ENCODE measurements at regions not wholly inside any gene's neighbourhood (a gene's known extent, or its start where the extent isn't known, plus 50 kb on each side); places are given as distances from the start of the nearest gene placed in this dataset.

DNA sequence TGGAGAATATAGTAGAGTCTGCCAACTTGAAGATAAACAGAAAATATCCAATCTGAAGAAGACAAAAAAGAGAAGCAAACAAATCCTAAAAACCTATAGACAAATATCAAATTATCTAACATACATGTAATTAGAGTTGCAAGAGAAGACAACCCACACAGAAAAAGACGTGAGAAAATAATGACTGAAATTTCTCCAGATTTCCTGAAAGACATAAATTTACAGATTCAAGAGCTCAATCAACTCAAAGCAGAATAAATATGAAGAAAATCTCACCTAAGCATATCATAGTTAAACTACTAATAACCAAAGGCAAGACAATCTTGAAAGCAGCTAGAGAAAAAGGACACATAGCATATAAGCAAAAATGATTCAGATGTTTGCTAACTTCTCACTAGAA, 261.2 kb upstream of the NFIA start:
- no peak for DNase-seq (ENCODE audit: extremely low spot score, unreplicated experiment)
- Mint-ChIP-seq H3K27ac (no peak overlapping the region), H3K27me3 (no peaks in the 10 kb centered on the region), H3K4me1 (ENCODE audit: unreplicated experiment) (no peaks in the 10 kb centered on the region), H3K9me3 (peaks cover 5% of the 10 kb centered on the region), H3K4me3 (no peak overlapping the region), H3K36me3 (no peaks in the 10 kb centered on the region)
- TF ChIP-seq, protein P1, sequence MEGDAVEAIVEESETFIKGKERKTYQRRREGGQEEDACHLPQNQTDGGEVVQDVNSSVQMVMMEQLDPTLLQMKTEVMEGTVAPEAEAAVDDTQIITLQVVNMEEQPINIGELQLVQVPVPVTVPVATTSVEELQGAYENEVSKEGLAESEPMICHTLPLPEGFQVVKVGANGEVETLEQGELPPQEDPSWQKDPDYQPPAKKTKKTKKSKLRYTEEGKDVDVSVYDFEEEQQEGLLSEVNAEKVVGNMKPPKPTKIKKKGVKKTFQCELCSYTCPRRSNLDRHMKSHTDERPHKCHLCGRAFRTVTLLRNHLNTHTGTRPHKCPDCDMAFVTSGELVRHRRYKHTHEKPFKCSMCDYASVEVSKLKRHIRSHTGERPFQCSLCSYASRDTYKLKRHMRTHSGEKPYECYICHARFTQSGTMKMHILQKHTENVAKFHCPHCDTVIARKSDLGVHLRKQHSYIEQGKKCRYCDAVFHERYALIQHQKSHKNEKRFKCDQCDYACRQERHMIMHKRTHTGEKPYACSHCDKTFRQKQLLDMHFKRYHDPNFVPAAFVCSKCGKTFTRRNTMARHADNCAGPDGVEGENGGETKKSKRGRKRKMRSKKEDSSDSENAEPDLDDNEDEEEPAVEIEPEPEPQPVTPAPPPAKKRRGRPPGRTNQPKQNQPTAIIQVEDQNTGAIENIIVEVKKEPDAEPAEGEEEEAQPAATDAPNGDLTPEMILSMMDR (conservative IDR thresholded peaks at IDR 0.05), result no peak

GRCh38 chr1:60818969-60819701, 263.2 kb upstream of the NFIA start:
- DNase-seq (ENCODE audit: extremely low spot score, unreplicated experiment), result no peak

GRCh38 chr1:60813071-60813470, 269.3 kb upstream of the NFIA start:
- TF ChIP-seq, protein P1 (conservative IDR thresholded peaks at IDR 0.05), result no peak
- H3K9me3 Mint-ChIP-seq, result peaks cover 14% of the 10 kb centered on the region
- H3K4me1 Mint-ChIP-seq (ENCODE audit: unreplicated experiment), result peaks cover 9% of the 10 kb centered on the region
- no peaks in the 10 kb centered on the region for H3K27me3 Mint-ChIP-seq
- DNase-seq (ENCODE audit: extremely low spot score, unreplicated experiment), result no peak
- no peak overlapping the region for H3K4me3 Mint-ChIP-seq
- no peaks in the 10 kb centered on the region for H3K36me3 Mint-ChIP-seq
- H3K27ac Mint-ChIP-seq, result no peak overlapping the region

More at GRCh38 chr1:60818969-60819701, 263.2 kb upstream of the NFIA start:
- H3K9me3 Mint-ChIP-seq, result peaks cover 5% of the 10 kb centered on the region
- H3K4me1 Mint-ChIP-seq (ENCODE audit: unreplicated experiment), result no peaks in the 10 kb centered on the region
- H3K4me3 Mint-ChIP-seq, result no peak overlapping the region
- H3K27ac Mint-ChIP-seq, result no peak overlapping the region
- TF ChIP-seq, protein P1 (conservative IDR thresholded peaks at IDR 0.05), result no peak
- no peaks in the 10 kb centered on the region for H3K36me3 Mint-ChIP-seq
- H3K27me3 Mint-ChIP-seq, result no peaks in the 10 kb centered on the region

DNA sequence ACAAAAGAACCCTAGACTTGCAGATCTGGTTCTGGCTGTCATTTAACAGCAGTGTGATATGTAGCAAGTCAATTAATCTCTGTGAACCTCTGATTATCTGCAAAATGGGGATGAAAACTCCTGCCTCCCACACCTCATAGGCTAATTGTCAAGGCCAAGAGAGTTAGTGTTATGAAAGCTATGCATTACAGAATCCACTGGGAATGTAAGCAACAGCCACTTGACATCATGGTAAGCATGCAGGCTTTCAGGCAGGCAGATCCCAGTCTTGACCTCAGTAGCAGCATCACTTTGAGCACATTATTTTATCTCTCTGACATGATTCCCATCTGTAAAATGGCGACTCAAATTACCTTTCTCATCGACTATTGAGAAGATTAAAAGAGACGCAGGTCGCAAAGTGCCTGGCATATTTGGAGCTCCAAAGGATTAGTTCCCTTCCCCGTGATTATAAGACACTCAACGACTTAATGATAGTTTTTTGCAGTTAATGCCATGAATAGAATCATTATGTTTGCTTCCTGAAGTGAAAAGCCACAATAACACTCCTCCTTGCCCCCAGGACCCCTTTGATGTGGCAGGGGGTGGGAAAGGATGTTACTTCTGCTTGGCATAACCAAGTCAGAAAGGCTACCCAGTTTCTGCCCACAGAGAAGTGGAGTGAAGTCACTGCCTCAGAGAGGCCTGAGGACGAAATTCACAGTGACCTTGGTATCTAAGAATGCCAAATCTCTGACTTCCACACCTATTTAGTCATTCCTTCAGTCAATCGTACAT, 273.0 kb upstream of the NFIA start:
- Mint-ChIP-seq H3K4me1 (ENCODE audit: unreplicated experiment) (peaks cover 9% of the 10 kb centered on the region), H3K4me3 (no peak overlapping the region), H3K9me3 (peaks cover 24% of the 10 kb centered on the region), H3K36me3 (no peaks in the 10 kb centered on the region), H3K27me3 (no peaks in the 10 kb centered on the region), H3K27ac (no peak overlapping the region)
- DNase-seq (ENCODE audit: extremely low spot score, unreplicated experiment), result no peak
- TF ChIP-seq, protein P1 (conservative IDR thresholded peaks at IDR 0.05), result no peak

GRCh38 chr1:60808676-60809075, 273.7 kb upstream of the NFIA start:
- H3K4me3 Mint-ChIP-seq, result no peak overlapping the region
- TF ChIP-seq, protein P1 (conservative IDR thresholded peaks at IDR 0.05), result no peak
- no peak for DNase-seq (ENCODE audit: extremely low spot score, unreplicated experiment)

More at GRCh38 chr1:60808676-60809075, 273.7 kb upstream of the NFIA start:
- H3K27ac Mint-ChIP-seq, result no peak overlapping the region
- no peaks in the 10 kb centered on the region for H3K36me3 Mint-ChIP-seq
- H3K27me3 Mint-ChIP-seq, result no peaks in the 10 kb centered on the region
- peaks cover 9% of the 10 kb centered on the region for H3K4me1 Mint-ChIP-seq (ENCODE audit: unreplicated experiment)
- peaks cover 24% of the 10 kb centered on the region for H3K9me3 Mint-ChIP-seq
